Erythroblast (primary cell): ENCODE measurements at regions not wholly inside any gene's neighbourhood (a gene's known extent, or its start where the extent isn't known, plus 50 kb on each side); places are given as distances from the start of the nearest gene placed in this dataset.

ENCODE experiments used
- DNase-seq, 2 experiments: peaks; one replicate each; lab custom pipeline; 2025; lab: John Stamatoyannopoulos, UW
- GATA1 ChIP-seq: IDR thresholded peaks from 2 replicates; pipeline ENCODE4 v1.6.1; 2011; ENCODE audit warnings: low read depth, mild to moderate bottlenecking, control low read depth, low read length, moderate library complexity
- POLR2A ChIP-seq: IDR thresholded peaks from 2 replicates; pipeline ENCODE4 v1.6.1; 2011; ENCODE audit warnings: mild to moderate bottlenecking, low read length

DNA sequence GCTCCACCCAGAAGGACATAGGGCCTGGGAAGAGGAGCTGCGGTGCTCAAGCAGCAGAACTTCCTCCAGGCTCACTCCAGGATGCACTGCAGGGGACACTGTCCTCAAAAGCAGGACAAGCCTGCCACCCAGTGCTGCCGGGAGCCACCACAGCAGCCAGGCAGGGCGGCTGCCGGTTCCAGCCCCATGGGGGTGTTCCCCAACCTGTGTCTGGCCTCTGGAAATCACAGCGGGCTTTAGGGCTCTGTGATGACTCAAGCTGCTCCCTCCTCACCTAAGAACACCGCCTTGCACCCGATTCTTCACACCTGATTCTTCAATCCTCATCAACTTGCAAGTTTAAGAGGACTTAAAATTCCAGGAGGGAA, 71.9 kb upstream of the SLC6A11 start:
- peak in 1 of 2 experiments; percentile 10 for DNase-seq

DNA sequence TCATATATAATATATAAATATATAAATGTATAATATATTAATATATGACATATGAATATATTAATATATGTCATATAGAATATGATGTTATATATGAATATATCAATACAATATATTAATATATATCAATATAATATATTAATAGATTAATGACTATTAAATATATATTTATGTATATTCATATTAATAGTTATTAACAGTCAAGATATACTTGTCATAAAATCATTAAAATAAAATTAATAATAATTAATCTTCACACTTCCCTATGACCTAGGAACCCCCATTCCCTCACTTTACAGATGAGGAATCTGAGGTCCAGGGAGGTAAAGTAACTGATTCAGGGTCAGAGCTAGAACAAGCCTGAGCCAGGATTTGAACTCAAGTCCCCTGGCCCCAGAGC, 70.6 kb upstream of the SLC6A11 start:
- TF ChIP-seq GATA1 (no peak), POLR2A (no peak)
- DNase-seq, result no peak

More for the DNA sequence above, 71.9 kb upstream of the SLC6A11 start:
- no peak for TF ChIP-seq POLR2A
- TF ChIP-seq GATA1, result no peak

DNA sequence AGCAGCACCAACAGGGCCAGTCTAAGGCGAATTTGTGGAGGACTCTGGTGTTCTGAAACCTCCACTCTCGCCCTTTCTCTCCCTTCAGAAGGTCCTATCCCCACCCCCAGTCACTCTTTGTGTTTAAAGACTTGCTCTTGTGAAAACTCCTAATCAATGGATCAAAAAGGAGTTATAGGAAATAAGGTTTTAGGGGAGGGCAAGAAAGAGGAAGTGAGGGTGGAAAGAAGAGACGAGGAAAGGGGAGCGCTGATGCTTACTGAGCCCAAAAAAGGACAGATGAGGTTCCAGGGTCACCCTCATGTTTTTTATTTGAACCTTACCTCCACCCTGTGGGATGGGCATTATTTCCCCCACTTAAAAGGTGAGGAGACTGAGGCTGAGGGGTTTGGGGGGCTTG, 70.0 kb upstream of the SLC6A11 start:
- DNase-seq, result no peak
- TF ChIP-seq POLR2A (no peak), GATA1 (no peak)

DNA sequence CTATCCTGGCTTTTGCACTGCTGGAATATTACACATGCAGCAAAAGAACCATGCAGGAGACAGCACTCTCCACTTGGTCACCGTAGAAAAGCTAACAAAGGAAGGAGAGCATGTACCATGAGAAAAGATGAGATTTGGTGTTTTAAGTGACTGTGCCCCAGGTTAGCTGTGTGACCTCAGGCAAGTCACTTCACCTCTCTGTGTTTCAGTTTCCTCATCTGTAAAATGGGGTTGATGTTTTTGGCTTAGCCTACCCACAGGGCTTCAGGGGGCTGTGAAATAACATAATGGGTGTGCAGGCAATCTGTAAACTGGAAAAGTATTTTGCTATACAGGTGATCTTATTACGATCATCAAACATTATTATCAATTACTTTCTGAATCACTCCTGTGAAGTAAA, 69.3 kb upstream of the SLC6A11 start:
- TF ChIP-seq GATA1 (no peak), POLR2A (no peak)
- no peak for DNase-seq

DNA sequence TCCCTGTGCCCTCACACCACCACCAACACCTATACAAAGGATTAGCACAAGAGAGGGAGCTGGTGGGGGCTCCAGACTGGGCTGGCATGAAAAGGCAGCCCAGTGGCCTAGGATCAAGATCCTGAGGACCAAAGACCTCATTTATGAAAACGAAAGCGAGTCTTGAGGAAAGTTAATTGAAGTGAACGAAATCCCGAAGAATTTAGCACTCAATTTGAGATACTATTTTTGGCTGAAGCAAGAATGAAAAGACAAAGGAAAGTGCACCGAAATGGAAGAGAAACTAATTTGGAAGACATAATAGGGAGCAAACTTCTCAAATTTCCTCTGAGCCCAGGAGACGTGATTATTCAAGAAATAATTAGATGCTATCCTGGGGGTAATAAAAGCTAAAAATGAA, 68.7 kb upstream of the SLC6A11 start:
- no peak for DNase-seq
- TF ChIP-seq GATA1 (no peak), POLR2A (no peak)

DNA sequence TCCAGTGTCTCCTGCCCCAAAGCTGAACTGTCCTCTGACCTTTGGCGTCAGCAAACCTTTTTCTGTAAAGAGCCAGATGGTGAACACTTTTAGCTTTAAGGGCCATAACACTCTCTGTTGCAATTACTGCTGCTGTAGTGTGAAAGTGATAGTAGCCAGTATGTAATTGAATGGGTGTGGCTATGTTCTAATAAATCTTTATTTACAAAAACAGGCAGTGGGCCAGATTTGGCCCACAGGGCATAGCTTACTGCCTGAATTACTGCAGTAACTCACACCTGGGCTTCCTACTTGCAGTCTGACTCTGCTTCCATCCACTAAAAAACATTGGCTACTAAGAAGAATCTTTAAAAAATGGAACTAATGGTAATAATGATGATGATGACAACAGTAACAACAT, 68.0 kb upstream of the SLC6A11 start:
- TF ChIP-seq POLR2A (no peak), GATA1 (no peak)

DNA sequence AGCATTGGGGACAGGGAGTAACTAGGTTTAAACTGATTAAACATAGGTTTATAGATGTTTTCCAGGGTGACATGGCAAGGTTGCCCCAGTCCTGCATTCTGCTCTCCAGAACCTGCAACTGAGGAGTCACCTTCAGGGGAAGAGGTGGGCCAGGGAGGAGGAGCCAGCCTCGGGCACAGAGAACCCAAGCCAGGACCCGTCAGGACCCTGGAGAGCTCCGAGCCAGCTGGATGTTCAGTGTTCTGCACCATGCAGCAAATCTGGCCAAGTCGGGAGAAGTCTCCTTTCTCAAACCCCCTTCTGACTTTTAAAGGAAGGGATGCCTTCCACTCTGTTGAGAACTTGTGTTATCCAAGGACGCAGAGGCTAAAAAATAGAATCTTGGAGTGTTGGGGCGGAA, 62.1 kb upstream of the SLC6A11 start:
- peak; percentile 7 to 28 for DNase-seq
- TF ChIP-seq GATA1 (no peak), POLR2A (no peak)

More for the DNA sequence above, 68.0 kb upstream of the SLC6A11 start:
- no peak for DNase-seq

DNA sequence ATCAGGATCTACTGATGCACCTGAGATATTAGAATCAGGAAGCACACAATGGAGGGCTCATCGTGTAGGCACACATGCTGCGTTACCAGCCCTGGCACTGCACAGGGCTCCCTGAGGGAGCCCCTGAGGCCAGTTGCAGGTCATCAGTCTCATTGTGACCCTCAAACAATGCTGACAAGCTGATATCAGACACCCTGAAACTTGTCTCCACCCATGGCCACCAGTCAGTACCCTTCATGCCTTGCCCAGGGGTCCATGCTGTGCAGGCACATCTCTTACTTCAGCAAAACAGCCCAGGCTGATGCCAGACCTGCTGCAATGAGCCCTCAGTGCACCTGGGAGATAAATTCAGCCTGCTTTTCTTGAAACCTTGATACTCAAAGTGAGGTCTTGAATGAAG, 59.5 kb upstream of the SLC6A11 start:
- no peak for TF ChIP-seq GATA1
- no peak for TF ChIP-seq POLR2A
- no peak for DNase-seq

DNA sequence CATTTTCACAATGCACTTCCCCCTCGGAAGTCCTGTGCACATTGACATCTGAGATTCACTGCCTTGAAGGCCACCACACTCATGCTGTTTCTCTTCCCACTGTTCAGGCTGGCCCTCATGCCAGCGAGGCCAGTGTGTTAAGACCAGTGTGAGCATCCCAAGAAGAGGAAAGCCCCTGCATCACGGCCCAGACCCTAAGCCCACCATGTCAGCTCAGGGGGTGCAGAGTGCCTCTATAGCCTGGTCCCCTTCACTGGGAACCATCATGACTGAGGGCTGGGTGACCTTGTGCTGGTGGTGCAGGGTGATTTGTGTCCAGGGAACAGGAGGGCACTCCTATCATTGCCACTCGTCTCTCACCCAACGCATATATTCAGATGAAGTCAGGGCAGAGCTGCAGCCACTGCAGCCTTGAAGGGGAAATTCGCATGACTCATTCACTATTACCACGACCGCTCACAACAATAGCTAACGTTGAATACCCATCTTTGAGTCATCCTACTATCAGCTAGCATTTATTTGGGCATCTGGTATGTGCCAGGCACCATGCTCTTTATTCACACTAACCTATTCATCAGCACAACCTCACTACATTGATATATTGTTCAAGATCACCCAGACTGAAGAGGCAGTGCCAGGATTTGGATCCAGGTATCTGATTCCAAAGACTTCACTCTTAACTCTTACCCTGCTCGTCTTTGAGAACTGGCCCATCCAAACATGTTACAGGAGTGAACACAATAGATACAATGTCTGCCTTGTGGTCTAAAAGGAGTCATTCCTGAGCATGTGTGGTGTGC, 58.8 kb upstream of the SLC6A11 start:
- TF ChIP-seq POLR2A (no peak), GATA1 (no peak)
- DNase-seq, result no peak

DNA sequence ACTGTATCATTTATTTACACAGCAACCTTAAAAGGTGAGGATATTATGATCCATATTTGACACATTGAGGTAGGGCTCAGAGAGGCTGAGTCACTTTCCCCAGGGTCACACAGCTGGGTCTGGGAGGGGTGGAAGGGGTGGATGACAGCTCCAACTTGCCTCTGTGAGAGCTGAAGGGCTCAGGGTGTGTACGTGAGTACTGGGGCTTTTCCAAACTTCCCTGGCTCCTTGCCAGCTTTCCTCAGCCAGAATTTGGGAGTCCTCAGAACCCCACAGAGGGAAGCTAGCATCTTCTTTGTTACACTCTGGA, 58.3 kb upstream of the SLC6A11 start:
- TF ChIP-seq GATA1 (no peak), POLR2A (no peak)
- DNase-seq, result no peak

DNA sequence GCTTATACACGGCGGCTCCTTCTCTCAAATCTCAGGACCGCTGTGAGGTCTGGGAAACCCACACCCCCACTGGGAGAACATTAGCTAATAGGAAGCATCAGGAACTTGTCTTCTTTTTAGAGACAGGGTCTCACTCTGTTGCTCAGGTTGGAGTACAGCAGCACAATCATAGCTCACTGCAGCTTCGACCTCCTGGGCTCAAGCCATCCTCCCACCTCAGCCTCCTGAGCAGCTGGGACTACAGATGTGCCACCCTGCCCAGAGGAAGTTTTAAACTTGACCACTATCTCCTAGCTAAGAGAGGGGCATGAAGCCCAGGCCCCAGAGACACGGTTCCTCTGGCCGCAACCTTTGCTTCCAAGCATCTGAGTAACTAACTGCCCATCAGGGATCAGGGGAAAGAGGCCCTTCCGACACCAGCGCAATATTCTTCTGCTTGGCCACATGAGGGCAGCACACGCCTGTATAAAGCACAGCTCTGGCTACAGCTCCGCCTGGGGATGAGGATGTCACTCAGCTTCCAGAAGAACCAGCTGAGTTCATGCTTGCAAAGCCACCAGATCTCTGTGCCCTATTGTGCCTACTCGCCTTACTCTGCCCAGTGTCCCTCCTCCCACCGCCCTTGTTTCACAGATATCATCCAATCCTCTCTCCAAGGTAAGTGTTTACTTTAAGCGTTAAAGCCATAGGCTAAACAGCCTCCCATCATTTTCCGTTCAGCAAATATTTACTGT, 57.6 kb upstream of the SLC6A11 start:
- peak; percentile 54 to 74 for DNase-seq
- TF ChIP-seq GATA1 (no peak), POLR2A (no peak)

DNA sequence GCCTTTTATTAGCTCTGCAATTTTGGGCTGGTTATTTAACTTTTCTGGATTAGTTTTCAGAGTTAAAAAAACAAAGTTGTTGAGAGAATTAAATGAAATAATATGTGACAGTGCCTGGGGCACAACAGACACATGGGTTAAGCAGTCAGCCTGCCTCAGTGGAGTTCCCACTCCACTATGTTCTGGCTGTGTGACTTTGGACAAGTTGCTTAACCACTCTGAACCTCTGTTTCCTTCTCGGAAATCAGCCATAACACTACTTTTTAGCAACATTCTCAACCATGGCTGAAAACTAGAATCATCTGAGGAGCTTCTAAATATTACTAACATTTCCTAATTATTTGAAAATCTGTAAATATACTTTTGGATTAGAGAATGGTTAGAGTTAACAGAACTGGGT, 56.5 kb upstream of the SLC6A11 start:
- no peak for DNase-seq
- TF ChIP-seq POLR2A, result no peak
- TF ChIP-seq GATA1, result no peak

DNA sequence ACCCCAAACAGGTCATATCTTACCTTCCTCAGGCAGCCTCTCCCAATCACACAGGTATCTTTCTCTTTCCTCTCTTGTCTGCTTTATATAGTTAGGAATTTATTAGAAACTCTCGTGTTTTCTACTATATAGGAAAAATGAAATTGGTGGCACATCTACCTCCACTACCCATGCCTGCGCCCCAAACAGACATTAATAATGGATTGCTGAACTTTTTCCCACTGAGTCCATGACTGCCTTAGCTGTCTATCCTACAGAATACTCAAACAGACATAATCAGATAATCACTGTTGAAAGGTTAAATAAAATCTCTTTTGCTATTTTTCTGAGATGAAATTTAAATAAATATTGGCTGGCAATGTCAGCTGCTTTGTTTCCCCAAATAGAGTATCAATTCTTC, 55.8 kb upstream of the SLC6A11 start:
- no peak for DNase-seq
- TF ChIP-seq POLR2A (no peak), GATA1 (no peak)

DNA sequence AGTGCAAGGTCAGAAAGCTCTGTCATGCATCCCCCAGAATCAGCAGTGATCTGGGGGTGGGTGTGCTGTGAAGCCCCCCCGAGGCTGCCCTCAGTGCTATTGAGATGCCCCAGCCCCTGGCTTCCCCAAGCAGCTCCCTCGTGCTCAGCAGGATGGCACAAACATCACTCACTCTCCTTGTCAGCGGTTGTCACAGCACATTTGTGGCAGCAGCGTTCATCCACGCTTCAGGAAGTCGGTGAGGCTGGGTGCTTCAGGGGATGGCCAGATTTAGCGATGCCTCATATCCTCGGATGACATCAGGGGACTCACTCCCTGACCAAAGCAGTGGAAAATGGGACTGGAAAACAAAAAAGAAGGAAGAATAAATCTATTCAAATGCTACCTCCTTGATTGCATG, 54.4 kb upstream of the SLC6A11 start:
- DNase-seq, result no peak
- TF ChIP-seq GATA1, result no peak

DNA sequence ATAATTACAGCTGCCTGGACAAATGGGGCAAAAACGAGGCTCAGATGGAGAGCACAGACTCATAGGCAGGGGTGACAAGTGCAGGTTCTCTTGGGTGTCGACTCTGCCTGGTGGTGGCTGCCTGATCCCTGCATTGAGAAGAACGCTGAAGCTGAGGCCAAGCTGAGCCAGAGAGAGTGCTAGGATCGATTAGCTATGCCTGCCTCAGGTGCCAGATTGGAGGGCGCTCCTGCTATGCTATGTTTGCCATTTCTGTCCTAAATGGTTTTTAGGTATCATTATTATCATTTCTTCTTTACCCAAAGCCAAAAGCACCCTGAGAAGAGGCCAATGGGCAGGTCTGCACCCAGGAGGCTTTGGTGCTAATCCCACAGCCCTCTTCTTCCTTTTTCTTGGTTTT, 53.9 kb upstream of the SLC6A11 start:
- TF ChIP-seq POLR2A (no peak), GATA1 (no peak)
- no peak for DNase-seq
